ENCODE measurements at regions not wholly inside any gene's neighbourhood (a gene's known extent, or its start where the extent isn't known, plus 50 kb on each side); places are given as distances from the start of the nearest gene placed in this dataset.

DNA sequence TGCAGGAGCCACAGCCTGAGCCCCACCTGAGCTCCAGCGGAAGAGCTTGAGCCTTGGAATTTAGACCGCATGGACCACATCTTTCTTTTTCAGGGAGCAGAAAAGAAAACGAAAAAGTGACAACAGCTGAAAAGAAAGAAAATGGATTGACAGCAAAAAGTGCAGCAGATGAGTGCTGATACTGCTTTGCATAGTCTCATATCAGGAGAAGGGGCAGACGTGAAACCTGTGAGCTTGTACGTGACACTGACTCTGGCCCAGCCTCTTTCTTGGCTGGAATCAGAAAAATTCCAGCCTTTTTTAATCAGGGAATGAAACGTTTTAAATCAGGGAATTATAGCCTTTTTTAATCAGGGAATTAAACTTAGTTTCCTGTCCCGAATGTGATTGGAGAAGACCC is 1296.5 kb downstream of the TMEM121 start:
- TF ChIP-seq, protein P1, sequence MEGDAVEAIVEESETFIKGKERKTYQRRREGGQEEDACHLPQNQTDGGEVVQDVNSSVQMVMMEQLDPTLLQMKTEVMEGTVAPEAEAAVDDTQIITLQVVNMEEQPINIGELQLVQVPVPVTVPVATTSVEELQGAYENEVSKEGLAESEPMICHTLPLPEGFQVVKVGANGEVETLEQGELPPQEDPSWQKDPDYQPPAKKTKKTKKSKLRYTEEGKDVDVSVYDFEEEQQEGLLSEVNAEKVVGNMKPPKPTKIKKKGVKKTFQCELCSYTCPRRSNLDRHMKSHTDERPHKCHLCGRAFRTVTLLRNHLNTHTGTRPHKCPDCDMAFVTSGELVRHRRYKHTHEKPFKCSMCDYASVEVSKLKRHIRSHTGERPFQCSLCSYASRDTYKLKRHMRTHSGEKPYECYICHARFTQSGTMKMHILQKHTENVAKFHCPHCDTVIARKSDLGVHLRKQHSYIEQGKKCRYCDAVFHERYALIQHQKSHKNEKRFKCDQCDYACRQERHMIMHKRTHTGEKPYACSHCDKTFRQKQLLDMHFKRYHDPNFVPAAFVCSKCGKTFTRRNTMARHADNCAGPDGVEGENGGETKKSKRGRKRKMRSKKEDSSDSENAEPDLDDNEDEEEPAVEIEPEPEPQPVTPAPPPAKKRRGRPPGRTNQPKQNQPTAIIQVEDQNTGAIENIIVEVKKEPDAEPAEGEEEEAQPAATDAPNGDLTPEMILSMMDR (conservative IDR thresholded peaks at IDR 0.05; ENCODE audit: low read depth, low read length) = no peak
- no peak for TF ChIP-seq EZH2 (IDR thresholded peaks at IDR 0.05; ENCODE audit: borderline replicate concordance, low read depth, low read length, poor library complexity, severe bottlenecking)
